ENCODE measurements at regions not wholly inside any gene's neighbourhood (a gene's known extent, or its start where the extent isn't known, plus 50 kb on each side); places are given as distances from the start of the nearest gene placed in this dataset.

DNA sequence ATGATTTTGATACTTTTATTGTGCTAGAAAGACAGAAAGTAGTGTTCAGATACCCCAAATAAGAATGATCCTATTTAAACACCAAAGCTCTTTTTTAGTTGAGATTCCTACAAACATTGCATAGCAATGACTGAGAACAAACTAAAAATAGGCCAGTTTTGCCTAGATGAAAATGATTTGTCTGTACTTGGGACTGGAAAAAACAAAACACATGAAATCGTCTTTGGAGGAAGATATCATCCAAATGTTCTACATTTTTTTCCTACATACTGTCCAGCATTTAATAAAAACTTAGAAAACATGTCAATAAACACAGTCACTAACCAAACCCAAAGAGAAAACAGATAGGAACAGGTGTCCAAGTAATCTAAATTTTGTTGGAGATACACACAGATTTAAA is 111.6 kb upstream of the MEOX2 start:
- DNase-seq, result no peak

DNA sequence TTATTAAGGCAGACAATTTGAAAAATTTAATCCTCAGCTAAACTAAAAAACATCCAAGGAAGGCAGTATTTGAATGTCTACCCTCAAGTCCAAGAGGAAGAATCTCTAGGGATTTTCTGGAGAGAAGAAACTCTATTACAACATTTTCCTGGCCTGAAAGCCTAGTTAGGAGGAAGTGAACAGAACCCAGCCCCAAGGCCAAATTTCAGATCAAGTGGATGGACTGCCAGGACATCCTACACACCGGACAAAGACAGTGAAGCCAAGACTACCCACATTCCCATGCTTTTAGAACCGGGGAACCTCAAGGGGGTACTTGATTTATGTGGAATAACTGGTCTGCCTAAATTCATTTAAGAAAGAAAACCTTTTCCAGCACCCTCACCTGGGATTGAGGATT is 108.9 kb upstream of the MEOX2 start:
- DNase-seq, result no peak

DNA sequence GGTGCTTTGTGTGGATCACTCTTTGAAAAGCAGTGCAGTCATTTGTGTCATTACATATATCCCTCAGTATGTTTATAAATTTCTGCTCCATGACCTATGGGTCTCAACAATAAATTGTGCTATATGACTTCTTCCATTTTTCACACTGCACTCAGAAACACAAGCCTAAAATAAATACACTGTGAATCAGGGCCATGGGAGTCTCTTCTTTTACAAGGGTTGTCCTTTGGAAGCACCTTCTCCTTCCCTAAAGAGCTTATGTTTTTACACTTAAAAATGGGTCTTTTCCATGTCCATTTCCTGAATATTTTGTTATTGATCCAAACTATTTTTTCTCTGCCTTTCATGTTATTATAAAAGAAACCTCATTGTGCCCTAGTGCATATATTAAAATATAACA is 108.3 kb upstream of the MEOX2 start:
- no peak for DNase-seq

DNA sequence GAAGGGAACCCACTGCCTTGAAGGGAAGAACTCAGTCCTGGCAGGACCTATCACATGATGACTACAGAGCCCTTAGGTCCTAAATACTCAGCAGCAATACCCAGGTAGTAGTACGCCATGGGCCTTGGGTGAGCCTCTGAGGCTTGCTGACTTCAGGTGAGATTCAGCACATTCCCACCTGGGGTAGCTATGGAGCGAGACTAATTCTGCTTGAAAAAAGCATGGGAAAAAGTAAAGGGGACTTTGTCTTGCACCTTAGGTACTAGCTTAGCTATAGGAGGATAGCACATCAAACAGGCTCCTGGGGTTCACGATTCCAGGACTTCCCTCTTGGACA is 98.2 kb upstream of the MEOX2 start:
- no peak for DNase-seq

DNA sequence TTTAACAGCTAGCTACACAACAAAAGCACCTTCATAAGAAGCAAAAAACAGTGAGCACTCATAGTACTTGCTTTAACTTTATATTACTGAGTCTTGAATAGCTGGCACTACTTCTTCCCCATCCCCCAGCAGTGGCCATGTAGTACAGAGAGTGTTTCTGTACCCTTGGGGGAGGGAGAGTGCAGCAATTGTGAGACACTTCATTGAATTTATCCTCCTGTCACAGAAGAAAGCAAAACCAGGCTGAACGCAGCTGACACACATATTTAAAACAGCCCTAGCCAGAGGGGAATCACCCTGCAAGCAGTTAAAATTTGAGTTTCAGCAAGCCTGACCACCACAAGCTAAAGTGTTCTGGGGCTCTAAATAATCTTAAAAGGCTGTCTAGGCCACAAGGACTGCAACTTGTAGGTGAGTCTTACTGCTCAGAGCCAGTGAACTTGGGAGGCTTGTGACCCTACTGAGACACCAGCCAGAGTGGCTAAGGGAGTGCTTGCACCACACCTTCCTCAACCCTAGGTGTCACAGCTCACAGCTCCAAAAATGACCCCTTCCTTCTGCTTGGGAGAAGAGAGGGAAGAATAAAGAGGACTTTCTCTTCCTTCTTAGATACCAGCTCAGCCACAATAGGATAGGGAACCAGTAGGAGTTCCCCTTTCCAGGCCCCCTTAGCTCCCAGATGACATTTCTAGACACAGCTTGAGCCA is 97.7 kb upstream of the MEOX2 start:
- no peak for DNase-seq

DNA sequence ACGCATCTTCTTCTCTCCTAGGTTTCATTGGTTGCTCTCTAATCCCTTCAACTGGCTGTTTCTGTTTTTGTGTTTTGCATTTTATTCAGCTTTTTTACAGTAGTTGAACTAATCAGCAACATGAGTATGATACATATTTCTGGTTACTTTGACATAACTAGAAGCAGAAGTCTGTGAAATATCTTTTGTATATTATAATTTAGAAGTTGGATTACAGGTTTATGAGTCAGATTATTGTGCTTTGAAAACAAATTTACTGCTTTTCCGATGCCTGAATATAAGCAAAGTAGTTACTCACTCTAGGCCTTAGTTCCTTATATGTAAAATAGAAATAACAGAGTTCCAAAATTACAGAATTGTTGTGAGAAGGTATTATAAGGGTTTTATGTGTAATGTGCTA is 96.2 kb upstream of the MEOX2 start:
- DNase-seq, result no peak

DNA sequence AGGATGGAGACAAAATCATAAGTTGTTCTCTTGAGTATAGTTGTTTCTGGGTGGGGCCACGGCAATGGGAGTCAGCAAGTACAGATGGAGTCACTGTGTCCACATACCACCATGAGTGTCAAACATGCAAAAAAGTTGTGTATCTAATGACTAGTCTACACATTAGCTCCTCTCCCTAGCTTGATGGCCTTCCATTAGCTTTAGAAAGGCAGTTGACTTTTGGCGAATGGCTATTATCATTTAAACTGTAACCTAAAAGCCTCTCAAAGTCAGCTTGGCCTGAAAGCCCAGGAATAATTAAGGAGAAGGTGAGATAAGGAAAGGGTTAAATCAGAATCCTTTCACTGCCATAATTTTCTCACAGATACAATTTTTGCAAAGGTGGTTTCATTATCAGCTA is 95.5 kb upstream of the MEOX2 start:
- DNase-seq, result no peak

DNA sequence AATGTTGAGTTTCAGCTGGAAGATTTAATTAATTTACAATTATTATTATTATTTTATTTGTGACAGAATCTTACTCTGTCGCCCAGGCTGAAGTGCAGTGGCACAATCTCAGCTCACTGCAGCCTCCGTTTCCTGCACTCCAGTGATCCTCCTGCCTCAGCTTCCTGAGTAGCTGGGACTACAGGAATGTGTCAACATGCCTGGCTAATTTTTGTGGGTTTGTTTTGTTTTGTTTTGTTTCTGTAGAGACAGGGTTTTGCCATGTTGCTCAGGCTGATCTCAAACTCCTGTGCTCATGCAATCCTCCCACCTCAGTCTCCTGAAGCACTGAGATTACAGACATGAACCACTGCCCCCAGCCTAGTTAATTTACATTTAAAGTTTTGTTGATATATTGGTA is 93.8 kb upstream of the MEOX2 start:
- DNase-seq, result no peak

DNA sequence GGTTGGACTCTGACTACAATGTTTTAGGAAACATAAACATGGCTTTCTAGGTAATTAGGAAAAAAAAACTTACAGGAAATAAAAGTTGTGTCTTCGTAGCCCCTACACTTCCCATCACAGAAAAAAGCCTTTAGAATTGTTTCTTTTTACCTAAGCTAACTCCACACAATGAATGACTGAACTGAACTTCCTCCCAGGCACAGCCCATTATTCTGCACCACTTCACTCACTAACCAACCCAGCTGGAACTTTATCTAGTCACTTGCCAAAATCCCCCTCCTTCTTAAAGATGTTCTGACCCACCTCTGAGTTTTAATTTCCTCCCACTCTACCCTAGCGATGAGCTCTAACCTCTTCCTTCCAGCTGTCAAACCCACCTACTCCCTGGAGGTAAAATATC is 91.7 kb upstream of the MEOX2 start:
- no peak for DNase-seq

DNA sequence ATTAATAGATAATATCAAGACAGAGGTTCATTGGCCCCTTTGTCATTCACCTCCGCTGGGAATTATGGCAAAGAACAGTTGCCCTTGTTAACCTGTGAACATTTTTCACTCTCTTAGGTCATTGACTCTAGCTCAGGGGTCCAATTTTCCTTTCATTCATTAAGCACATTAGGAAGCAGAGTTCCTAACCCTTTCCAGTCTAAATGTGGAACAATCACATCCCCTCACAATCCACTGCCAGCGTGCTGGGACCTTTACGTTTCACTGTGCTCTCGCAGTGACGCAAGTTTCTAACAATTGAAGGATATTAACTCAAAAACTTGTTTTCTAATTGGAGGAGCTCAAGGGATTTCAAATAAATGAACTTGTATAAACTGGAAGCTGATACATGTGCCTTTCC is 79.3 kb upstream of the MEOX2 start:
- DNase-seq, result no peak

DNA sequence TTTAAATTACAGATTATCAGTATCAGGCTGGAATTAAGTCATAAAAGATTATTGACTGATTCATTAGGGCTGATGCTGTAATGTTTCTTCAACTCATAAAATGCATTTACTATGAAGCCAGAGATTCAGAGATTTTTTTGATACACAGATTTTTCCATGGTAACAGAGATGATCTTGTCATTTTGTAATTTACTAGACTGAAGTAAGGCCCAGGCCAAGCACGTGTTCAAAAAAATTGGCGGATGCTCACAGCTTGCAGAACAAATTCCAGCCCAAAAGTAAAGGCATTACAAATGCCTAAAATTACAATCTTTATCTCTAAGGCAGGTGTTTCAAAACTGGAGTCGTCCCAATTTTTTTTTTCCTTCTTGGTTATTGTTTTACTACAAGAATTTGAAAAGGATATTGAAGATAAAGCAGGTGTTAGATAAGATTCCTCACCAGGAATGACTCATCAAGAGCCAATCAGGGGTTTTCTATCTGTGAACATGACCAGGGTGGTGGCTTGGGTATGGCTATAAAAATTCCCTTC is 78.4 kb upstream of the MEOX2 start:
- no peak for DNase-seq

DNA sequence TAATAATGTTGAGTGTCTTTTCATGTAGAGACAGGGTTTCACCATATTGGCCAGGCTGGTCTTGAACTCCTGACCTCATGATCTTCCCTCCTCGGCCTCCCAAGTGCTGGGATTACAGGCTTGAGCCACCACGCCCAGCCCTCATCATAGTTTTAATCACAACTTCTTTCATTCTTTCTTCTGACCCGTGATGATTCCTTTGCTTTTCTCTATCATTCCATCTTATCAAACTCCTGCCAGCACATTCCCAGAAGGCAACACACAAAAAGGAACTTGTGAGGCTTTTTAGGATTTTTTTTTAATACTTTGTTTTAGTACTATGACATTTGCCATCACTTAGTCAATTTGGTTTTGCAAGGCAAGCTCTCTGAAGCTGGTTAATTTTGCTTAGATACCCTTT is 77.5 kb upstream of the MEOX2 start:
- no peak for DNase-seq

DNA sequence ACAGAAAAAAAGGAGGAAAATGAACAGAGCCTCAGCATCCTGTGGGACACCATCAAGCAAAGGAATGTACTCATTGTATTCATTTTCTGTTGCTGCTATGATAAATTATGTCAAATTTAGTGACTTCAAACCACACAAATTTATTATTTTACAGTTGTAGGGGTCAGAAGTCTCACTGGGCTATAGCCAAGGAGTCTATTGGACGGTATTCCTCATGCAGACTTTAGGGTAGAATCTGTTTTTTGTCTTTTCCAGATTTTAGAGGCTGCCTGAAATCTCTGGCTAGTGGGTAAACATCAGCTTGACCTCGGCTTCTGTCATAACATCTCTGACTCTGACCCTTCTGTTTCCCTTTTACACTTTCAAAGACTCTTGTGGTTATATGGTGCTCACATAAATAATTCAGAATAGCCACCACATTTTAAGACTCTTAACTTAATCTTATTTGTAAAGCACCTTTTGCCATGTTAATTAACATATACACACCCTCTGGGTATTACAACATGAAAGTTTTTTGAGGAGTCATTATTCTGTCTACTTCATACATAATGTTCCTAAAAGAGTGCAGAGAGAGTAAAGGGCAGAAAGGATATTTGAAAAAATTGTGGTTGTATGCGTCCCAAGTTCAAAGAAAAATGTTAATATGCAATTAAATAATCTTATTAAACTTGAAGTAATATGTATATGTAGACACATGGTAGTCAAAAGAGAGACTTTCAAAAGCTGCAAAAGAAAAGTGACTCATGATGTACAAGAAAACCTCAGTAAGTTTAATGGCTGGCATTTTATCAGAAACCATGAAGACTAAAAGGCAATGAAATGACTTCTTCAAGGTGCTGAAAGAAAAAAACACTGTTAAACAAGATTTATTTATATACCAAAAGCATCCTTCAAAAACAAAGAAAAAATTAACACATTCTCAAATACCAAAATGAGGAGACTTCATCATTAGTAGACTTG is 70.8 kb upstream of the MEOX2 start:
- no peak for DNase-seq

DNA sequence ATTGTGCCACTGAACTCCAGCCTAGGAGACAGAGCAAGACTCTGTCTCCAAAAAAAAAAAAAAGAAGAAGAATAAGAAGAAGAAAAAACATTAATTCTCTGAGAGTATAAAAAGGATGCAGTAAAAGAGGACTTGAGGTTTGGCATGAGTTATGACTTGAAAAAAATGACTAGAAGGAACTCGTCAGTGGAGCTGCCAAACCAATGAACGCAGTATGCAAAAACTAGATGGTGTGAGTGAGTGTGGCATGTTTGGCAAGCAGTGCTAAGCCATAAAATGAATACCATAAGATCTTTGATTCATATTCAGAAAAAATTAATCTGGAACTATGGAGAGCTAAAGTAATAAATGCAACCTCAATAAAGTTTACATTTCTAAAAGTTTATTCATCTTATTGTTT is 68.6 kb upstream of the MEOX2 start:
- DNase-seq, result no peak

DNA sequence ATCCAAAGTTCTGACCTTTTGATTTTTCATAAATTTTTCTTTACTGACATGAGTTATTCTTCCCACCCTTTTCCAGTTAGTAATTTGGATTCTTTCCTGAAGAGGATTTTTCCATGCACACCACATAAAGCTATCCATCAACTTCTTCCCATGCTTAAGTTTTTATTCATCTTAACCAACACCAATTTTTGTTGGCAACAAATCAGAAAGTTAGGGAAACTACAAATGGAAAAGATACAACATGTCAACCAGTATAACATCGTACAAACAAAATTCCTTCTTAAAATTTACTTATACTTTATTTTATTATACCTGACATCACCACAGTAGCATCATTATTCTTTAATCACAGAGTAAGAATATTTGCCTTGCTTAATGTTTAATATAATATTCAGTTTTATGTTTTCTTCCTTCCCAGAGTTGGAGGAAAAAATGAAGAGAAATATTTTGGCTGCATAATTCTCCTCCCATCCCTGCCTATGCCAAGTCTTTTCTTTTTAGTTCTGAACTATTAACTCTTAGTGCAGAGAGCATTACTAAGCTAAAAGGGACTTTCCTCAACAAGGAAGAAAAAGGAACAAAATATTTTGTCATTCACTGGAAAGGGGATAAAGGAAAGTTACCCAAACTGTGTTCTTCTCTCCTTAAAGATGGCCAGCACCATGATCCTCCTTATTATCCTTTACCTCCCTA is 67.5 kb upstream of the MEOX2 start:
- DNase-seq, result no peak

DNA sequence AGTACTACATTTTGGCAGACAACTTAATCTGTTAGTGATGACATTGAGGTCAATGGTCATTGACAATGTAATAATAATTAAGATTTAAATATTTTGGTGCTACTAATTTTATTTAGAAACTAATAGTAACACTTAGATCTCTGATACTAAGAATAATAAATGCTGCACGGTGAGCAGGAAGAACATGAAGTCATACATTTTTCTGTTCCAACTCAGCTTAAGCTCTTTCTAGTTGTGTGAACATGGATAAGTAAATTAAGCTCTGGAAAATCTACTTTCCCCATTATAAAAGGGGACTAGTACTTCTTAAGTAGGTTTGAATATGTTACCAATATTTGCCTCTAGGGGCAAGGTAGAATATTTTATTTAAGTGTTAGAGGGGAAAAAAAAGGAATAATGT is 65.9 kb upstream of the MEOX2 start:
- no peak for DNase-seq

DNA sequence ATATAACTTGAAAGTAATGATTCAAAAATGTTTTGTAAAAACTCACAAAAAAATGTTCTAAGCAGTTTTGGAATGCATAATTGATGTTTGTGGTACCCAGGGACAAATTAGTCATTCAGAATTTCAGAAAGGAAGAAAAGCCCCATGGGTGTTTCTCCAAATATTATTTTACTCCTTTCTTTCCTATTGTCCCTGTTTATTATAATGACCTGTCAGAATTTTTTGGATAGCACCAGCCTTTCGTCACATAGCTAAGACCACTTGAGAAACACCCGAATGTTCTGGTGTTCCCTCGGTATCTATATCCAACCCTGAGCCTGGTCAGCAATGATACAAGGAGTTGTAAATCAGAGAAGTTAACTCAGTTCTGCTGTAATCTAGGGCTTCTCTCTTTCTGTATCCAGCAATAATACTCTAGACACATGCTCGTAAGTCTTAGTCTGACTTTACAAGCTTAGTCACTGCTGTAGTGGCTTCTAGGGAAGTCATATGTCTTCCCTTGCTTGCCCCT is 64.8 kb upstream of the MEOX2 start:
- DNase-seq, result no peak

DNA sequence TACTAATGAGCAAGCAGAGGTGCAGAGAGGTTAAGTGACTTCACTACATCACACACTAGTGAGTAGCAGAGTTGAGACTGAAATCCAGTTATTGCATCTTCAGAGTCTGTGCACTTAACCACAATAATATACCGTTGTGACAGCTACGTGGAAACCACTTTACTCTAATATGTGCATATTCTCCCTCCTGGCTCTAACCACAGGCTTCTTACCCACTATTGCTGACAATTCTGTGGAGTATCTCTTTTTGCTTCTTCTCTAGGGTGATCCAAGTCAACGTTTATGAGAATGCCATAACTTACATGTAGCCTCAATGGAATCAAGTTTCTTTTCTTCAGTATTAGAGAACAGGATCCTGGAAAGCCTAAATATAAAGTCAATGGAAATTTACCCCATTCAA is 64.2 kb upstream of the MEOX2 start:
- DNase-seq, result no peak

DNA sequence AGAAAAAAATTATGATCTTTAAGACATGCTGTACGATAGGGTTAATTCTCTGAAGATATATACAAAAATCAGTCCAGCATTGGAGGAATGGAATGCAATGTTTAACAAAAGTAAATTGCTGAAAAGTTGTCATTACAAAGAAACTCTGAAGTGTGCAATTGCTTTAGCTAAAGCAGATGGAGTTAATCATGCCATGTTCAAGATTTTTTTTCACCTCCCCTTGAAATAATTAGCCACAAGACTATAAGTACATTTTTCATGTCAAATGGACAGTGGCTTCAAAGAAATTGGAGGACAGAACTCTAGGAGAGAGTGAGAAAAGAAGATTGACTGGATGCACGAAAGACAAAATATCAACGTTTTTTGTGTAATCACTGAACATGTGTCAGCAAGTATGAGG is 63.1 kb upstream of the MEOX2 start:
- DNase-seq, result no peak

DNA sequence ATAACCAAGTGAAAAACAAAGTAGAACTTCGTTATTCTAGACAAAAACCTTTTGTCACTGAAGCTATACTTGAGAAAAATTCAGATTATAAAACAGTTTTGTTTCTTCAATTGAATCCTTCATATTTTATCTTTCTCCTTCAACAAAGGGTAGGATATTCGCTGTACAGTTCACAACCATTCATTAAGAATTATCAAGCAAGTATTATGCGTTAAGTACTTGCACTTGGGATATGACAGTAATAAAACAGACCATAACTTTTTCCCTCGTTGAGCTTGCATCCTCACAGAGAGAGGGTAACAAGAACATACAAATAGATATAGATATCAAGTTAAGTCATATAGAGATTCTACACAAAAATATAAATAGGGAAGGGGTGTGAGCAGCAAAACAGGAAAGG is 61.2 kb upstream of the MEOX2 start:
- DNase-seq, result no peak

DNA sequence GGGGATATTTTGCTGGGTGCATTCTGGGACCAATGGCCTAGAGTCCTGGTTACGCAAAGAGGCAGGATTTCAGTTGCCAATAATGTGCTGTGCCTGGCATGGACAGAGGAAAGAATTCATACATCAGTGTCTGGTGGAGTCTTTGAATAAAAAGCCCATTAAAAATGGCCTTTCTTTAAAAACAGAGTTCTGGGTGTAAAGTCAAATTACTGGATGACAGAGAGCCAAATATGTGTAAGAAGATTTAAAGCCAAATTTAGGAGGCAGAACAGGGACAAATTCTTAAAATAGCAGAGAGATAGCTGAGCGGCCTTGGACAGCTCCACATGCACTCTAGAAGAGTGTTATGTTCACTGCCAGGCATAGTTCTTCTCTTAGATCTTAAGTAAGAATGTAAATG is 60.8 kb upstream of the MEOX2 start:
- no peak for DNase-seq

DNA sequence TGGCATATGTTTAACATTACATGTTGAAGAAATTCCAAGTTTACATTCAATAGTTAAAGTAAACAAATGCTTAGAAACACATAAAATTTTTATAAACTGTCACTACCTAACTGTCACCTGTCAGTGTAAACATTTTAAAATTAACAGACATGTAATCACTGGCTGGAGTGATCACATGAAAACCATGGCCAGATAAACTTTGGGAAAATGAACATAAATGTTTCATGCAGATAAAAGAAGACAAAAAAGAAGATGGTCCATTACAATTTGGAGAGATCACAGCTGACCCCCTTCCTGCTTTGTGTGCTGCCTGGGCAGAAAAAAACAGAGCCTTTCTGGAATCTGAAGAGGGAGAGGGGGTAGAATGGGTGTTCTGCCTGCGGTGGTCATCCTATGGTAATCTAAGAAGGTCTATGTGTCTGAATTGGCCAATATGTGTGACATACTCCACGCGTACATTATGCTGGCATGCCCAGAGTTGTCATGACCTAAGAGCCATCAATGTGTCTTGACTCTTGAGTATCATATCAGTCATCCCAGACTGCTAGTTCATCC is 57.5 kb upstream of the MEOX2 start:
- no peak for DNase-seq

DNA sequence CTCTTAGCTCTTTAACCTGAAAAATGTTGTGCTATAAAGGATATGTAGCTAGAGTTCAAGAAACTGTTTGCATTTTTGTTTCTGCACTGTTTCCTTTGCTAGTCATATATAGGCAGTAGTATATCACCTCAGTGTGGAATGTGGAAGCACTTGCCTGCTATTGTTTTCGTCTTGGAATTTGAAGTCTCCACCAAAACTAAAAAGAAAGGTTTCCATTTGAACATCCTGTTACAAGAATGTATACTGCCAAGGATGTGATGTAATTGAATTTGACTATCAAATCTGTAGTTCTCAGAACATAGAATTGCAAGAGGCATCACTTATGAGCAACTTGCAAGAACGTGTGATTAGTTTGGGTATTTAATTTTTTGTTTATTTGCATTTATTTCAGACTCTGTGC is 51.1 kb upstream of the MEOX2 start:
- DNase-seq, result no peak

Data from NCI-H1105 treated with DMSO at 0.1 percent for 48 hours (cell line).